ENCODE measurements at regions not wholly inside any gene's neighbourhood (a gene's known extent, or its start where the extent isn't known, plus 50 kb on each side); places are given as distances from the start of the nearest gene placed in this dataset.

GRCh38 chr11:23944923-23945322, 551.9 kb upstream of the LUZP2 start:
- no peak overlapping the region for H3K4me3 ChIP-seq (ENCODE audit: low read length)
- no peak for TF ChIP-seq CTCF (IDR thresholded peaks at IDR 0.05; ENCODE audit: insufficient read depth, low read depth, low read length, missing control alignments)
- no peak for DNase-seq (ENCODE audit: low read depth)

- TF ChIP-seq CTCF (IDR thresholded peaks at IDR 0.05; ENCODE audit: insufficient read depth, low read depth, low read length, missing control alignments) = no peak
- no peak for DNase-seq (ENCODE audit: low read depth)
Observed at GRCh38 chr11:23947883-23948282, 549.0 kb upstream of the LUZP2 start.

GRCh38 chr11:23948851-23949250, 548.0 kb upstream of the LUZP2 start:
- DNase-seq (ENCODE audit: low read depth) = no peak
- no peak for TF ChIP-seq CTCF (IDR thresholded peaks at IDR 0.05; ENCODE audit: insufficient read depth, low read depth, low read length, missing control alignments)
- H3K4me3 ChIP-seq (ENCODE audit: low read length) = no peak overlapping the region

More at GRCh38 chr11:23947883-23948282, 549.0 kb upstream of the LUZP2 start:
- no peak overlapping the region for H3K4me3 ChIP-seq (ENCODE audit: low read length)

- no peak for DNase-seq (ENCODE audit: low read depth)
- H3K4me3 ChIP-seq (ENCODE audit: low read length) = no peak overlapping the region
- TF ChIP-seq CTCF (IDR thresholded peaks at IDR 0.05; ENCODE audit: insufficient read depth, low read depth, low read length, missing control alignments) = no peak
Observed at GRCh38 chr11:23953951-23954710, 542.7 kb upstream of the LUZP2 start.

GRCh38 chr11:23954730-23955129, 542.1 kb upstream of the LUZP2 start:
- H3K4me3 ChIP-seq (ENCODE audit: low read length) = no peak overlapping the region
- TF ChIP-seq CTCF (IDR thresholded peaks at IDR 0.05; ENCODE audit: insufficient read depth, low read depth, low read length, missing control alignments) = no peak
- no peak for DNase-seq (ENCODE audit: low read depth)

GRCh38 chr11:23956586-23956985, 540.3 kb upstream of the LUZP2 start:
- DNase-seq (ENCODE audit: low read depth) = no peak
- H3K4me3 ChIP-seq (ENCODE audit: low read length) = no peak overlapping the region
- TF ChIP-seq CTCF (IDR thresholded peaks at IDR 0.05; ENCODE audit: insufficient read depth, low read depth, low read length, missing control alignments) = no peak

- no peak overlapping the region for H3K4me3 ChIP-seq (ENCODE audit: low read length)
- TF ChIP-seq CTCF (IDR thresholded peaks at IDR 0.05; ENCODE audit: insufficient read depth, low read depth, low read length, missing control alignments) = no peak
- DNase-seq (ENCODE audit: low read depth) = no peak
Observed at GRCh38 chr11:23957314-23957713, 539.5 kb upstream of the LUZP2 start.
